GM23248 (cell line): ENCODE measurements at regions not wholly inside any gene's neighbourhood (a gene's known extent, or its start where the extent isn't known, plus 50 kb on each side); places are given as distances from the start of the nearest gene placed in this dataset.
"Not testable (repeated sequence)": the region's sequence is repeated elsewhere in the genome, so short reads cannot be mapped to it uniquely, and the experiment has no call there.

Experiments used
- EZH2 ChIP-seq: fragments of 200-600 bp; sonication (generic); IDR thresholded peaks from 2 replicates; pipeline ENCODE4 v1.6.1; 2018; ENCODE audit warnings: antibody characterized with exemption, mild to moderate bottlenecking; ENCODE audit not compliant: insufficient read depth, poor library complexity, severe bottlenecking
- EZH2phosphoT487 ChIP-seq: fragments of 200-600 bp; sonication (generic); IDR thresholded peaks from 2 replicates; pipeline ENCODE4 v1.6.1; 2018; ENCODE audit warnings: antibody characterized with exemption, moderate library complexity, mild to moderate bottlenecking, low read depth; ENCODE audit not compliant: insufficient read depth

GRCh38 chr4:9696561-9696960 is 84.9 kb upstream of the DRD5 start:
- TF ChIP-seq EZH2phosphoT487, EZH2: not testable (repeated sequence)
